ENCODE measurements at regions not wholly inside any gene's neighbourhood (a gene's known extent, or its start where the extent isn't known, plus 50 kb on each side); places are given as distances from the start of the nearest gene placed in this dataset.

- DNase-seq, result no peak
- Histone ChIP-seq H3K27me3 (ENCODE audit: insufficient read depth, low read length) (no peaks in the 10 kb centered on the region), H3K4me2 (ENCODE audit: low read length) (no peak overlapping the region), H4K91ac (ENCODE audit: low read depth, low read length) (no peak overlapping the region), H3K4me3 (ENCODE audit: low read depth, low read length) (peak overlapping the region; percentile 45), H2AFZ (ENCODE audit: insufficient read depth, low read length, poor library complexity) (no peak overlapping the region), H3K27ac (ENCODE audit: low read depth, low read length) (no peak overlapping the region), H2AK5ac (ENCODE audit: low read length) (no peak overlapping the region), H3K4me1 (ENCODE audit: control insufficient read depth in 1 of 2, insufficient read depth in 2 of 2, low read length in 2 of 2) (peaks cover 20 to 29% of the 10 kb centered on the region in 2 experiments), H3K4ac (ENCODE audit: low read depth, low read length) (no peak overlapping the region), H2BK12ac (ENCODE audit: low read length) (no peak overlapping the region), H3K79me1 (ENCODE audit: low read length) (peaks cover 20% of the 10 kb centered on the region), H3K36me3 (ENCODE audit: control insufficient read depth in 1 of 2, insufficient read depth in 2 of 2, low read length in 2 of 2) (no peaks in the 10 kb centered on the region), H3K9ac (ENCODE audit: low read length) (no peak overlapping the region), H4K12ac (ENCODE audit: low read depth, low read length) (no peak overlapping the region), H3K79me2 (ENCODE audit: control insufficient read depth, insufficient read depth, low read length, poor library complexity) (peaks cover 6% of the 10 kb centered on the region), H4K8ac (ENCODE audit: low read depth, low read length) (no peak overlapping the region), H2BK5ac (ENCODE audit: low read depth, low read length, poor library complexity) (no peak overlapping the region), H3K23ac (ENCODE audit: low read length) (no peak overlapping the region), H3K18ac (ENCODE audit: low read length) (no peak overlapping the region), H3K14ac (ENCODE audit: low read length) (no peak overlapping the region), H3K9me3 (ENCODE audit: insufficient read depth, low read depth, low read length) (no peaks in the 10 kb centered on the region), H2BK120ac (ENCODE audit: insufficient read depth, low read length, poor library complexity) (no peak overlapping the region)
- no CpG with 5 or more reads among the region's 6 CpGs for WGBS (ENCODE audit: extremely low coverage, insufficient coverage, insufficient read length)
Measured at GRCh38 chr9:89658931-89659330, 54.1 kb downstream of the GADD45G start.

DNA sequence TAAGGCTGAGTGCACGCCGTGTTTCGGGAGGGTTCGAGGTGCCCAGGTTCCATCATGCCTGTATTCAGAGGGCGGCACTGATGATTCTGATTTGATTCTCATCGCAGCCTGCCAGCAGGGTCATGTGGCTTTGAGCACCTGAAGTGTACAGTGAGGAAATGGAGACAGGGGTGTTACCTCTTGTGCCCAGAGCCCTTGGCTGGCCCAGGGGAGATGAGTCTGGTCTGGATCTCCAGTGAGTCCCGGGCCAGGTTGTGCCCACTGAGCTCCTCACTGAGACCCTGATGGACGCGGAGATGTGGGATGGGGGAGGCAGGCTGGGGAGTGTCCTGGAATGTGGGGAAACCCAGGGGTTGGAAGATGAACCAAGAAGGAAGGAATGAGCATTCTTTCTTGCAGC is 54.7 kb downstream of the GADD45G start:
- Histone ChIP-seq H2BK5ac (ENCODE audit: low read depth, low read length, poor library complexity) (no peak overlapping the region), H3K36me3 (ENCODE audit: control insufficient read depth in 1 of 2, insufficient read depth in 2 of 2, low read length in 2 of 2) (no peaks in the 10 kb centered on the region), H3K79me2 (ENCODE audit: control insufficient read depth, insufficient read depth, low read length, poor library complexity) (peaks cover 6% of the 10 kb centered on the region), H2BK120ac (ENCODE audit: insufficient read depth, low read length, poor library complexity) (no peak overlapping the region), H3K4me1 (ENCODE audit: control insufficient read depth in 1 of 2, insufficient read depth in 2 of 2, low read length in 2 of 2) (peaks cover 23 to 34% of the 10 kb centered on the region in 2 experiments), H3K27ac (ENCODE audit: low read depth, low read length) (no peak overlapping the region), H3K4ac (ENCODE audit: low read depth, low read length) (no peak overlapping the region), H3K9ac (ENCODE audit: low read length) (no peak overlapping the region), H3K9me3 (ENCODE audit: insufficient read depth, low read depth, low read length) (no peaks in the 10 kb centered on the region), H3K14ac (ENCODE audit: low read length) (no peak overlapping the region), H3K4me3 (ENCODE audit: low read depth, low read length) (no peak overlapping the region), H2AFZ (ENCODE audit: insufficient read depth, low read length, poor library complexity) (no peak overlapping the region), H2AK5ac (ENCODE audit: low read length) (no peak overlapping the region), H4K12ac (ENCODE audit: low read depth, low read length) (no peak overlapping the region), H3K27me3 (ENCODE audit: insufficient read depth, low read length) (no peaks in the 10 kb centered on the region), H3K18ac (ENCODE audit: low read length) (no peak overlapping the region), H4K91ac (ENCODE audit: low read depth, low read length) (peak overlapping the region; percentile 22), H3K79me1 (ENCODE audit: low read length) (peaks cover 22% of the 10 kb centered on the region), H3K23ac (ENCODE audit: low read length) (no peak overlapping the region), H2BK12ac (ENCODE audit: low read length) (no peak overlapping the region), H4K8ac (ENCODE audit: low read depth, low read length) (no peak overlapping the region), H3K4me2 (ENCODE audit: low read length) (no peak overlapping the region)
- WGBS (ENCODE audit: extremely low coverage, insufficient coverage, insufficient read length), result no CpG with 5 or more reads among the region's 9 CpGs
- DNase-seq, result no peak

DNA sequence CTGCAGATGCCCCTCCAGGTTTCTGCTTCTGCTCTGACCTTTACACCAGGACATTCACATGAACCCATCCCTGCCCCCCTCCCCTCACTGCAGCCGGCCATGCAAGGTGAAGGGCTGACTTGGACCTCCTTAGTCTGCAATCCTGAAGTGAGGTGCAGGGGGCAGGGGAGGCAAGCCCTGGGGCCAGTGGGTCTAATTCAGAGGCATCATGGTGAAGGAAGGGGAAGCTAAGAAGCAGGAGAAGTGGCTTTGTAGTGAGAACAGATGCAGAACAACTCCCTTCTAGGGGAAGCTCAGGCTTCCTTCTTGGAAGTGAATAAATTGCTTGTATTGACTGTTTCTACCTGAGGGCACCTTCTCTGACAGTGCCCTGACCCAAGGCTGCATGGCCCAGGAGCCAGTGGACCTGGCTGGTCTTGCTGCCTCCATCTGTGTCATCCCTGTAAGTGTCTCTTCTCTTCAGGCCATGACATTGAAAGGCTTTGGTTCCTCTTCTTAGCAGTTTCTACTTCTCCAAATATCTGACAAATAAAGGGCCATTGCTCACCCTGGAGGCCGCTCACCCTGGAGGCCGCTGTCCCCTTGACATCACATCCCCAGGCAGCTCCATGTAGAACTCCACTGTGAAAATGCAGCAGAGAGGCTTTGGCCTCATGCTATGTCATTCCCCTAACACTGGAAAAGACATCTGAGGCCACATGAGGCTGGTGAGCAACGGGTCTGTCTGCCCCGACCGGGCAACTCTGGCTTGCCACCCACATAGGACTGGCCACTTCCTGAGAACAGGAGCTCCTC is 55.3 kb downstream of the GADD45G start:
- Histone ChIP-seq H3K4me3 (ENCODE audit: low read depth, low read length) (no peak overlapping the region), H4K8ac (ENCODE audit: low read depth, low read length) (no peak overlapping the region), H3K79me2 (ENCODE audit: control insufficient read depth, insufficient read depth, low read length, poor library complexity) (peaks cover 6% of the 10 kb centered on the region), H4K12ac (ENCODE audit: low read depth, low read length) (no peak overlapping the region), H3K27ac (ENCODE audit: low read depth, low read length) (no peak overlapping the region), H3K9me3 (ENCODE audit: insufficient read depth, low read depth, low read length) (no peaks in the 10 kb centered on the region), H3K79me1 (ENCODE audit: low read length) (peaks cover 23% of the 10 kb centered on the region), H3K27me3 (ENCODE audit: insufficient read depth, low read length) (no peaks in the 10 kb centered on the region), H3K4me1 (ENCODE audit: control insufficient read depth in 1 of 2, insufficient read depth in 2 of 2, low read length in 2 of 2) (peaks cover 29 to 39% of the 10 kb centered on the region in 2 experiments), H3K23ac (ENCODE audit: low read length) (no peak overlapping the region), H3K9ac (ENCODE audit: low read length) (no peak overlapping the region), H2BK120ac (ENCODE audit: insufficient read depth, low read length, poor library complexity) (peak overlapping the region; percentile 53), H3K18ac (ENCODE audit: low read length) (peak overlapping the region; percentile 35), H4K91ac (ENCODE audit: low read depth, low read length) (peak overlapping the region; percentile 23), H2BK5ac (ENCODE audit: low read depth, low read length, poor library complexity) (no peak overlapping the region), H2BK12ac (ENCODE audit: low read length) (peak overlapping the region; percentile 25), H2AFZ (ENCODE audit: insufficient read depth, low read length, poor library complexity) (no peak overlapping the region), H3K36me3 (ENCODE audit: control insufficient read depth in 1 of 2, insufficient read depth in 2 of 2, low read length in 2 of 2) (no peaks in the 10 kb centered on the region), H3K4me2 (ENCODE audit: low read length) (no peak overlapping the region), H2AK5ac (ENCODE audit: low read length) (peak overlapping the region; percentile 34), H3K14ac (ENCODE audit: low read length) (peak overlapping the region; percentile 5), H3K4ac (ENCODE audit: low read depth, low read length) (no peak overlapping the region)
- DNase-seq, result no peak
- WGBS (ENCODE audit: extremely low coverage, insufficient coverage, insufficient read length), result no CpG with 5 or more reads among the region's 6 CpGs

DNA sequence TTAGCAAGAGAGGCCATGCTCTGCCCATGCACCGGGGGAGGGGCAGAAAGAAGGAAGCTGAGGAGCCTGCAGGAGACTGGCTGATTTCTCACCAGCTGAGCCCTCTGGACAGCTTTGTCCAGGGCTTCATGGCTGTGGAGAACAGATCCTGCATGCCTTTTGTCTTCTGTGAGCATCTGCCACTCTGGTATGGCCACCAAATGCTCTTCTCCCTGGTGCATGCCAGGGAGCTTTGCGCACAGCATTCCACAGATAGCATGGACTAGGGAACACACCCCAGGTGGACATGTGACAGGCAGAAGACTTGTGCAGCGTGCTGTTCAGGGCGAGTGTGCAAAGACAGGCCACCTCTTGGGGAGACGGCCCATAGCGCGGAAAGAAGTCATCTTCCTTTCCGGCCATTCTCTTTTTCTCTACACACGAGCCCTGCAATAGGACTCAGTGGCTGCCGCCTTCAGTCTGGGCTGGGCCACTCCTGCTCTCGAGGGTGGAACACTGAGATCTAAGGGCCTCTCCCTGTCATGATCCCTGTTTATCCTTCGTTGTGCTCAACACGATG is 56.7 kb downstream of the GADD45G start:
- H3K27ac ChIP-seq (ENCODE audit: low read depth, low read length), result peak overlapping the region; percentile 2
- H2AK5ac ChIP-seq (ENCODE audit: low read length), result no peak overlapping the region
- peak; percentile 72 to 80 for DNase-seq
- no peak overlapping the region for H4K12ac ChIP-seq (ENCODE audit: low read depth, low read length)
- H2BK5ac ChIP-seq (ENCODE audit: low read depth, low read length, poor library complexity), result peak overlapping the region; percentile 0
- no peaks in the 10 kb centered on the region for H3K9me3 ChIP-seq (ENCODE audit: insufficient read depth, low read depth, low read length)
- peak overlapping the region; percentile 40 for H4K91ac ChIP-seq (ENCODE audit: low read depth, low read length)
- no peak overlapping the region for H3K9ac ChIP-seq (ENCODE audit: low read length)
- no peaks in the 10 kb centered on the region for H3K36me3 ChIP-seq (ENCODE audit: control insufficient read depth in 1 of 2, insufficient read depth in 2 of 2, low read length in 2 of 2)
- H2BK12ac ChIP-seq (ENCODE audit: low read length), result no peak overlapping the region
- no peak overlapping the region for H3K4ac ChIP-seq (ENCODE audit: low read depth, low read length)
- no peak overlapping the region for H3K18ac ChIP-seq (ENCODE audit: low read length)
- no peak overlapping the region for H3K14ac ChIP-seq (ENCODE audit: low read length)
- H2AFZ ChIP-seq (ENCODE audit: insufficient read depth, low read length, poor library complexity), result no peak overlapping the region
- peaks cover 30 to 44% of the 10 kb centered on the region in 2 experiments for H3K4me1 ChIP-seq (ENCODE audit: control insufficient read depth in 1 of 2, insufficient read depth in 2 of 2, low read length in 2 of 2)
- H3K4me3 ChIP-seq (ENCODE audit: low read depth, low read length), result no peak overlapping the region
- no peak overlapping the region for H3K23ac ChIP-seq (ENCODE audit: low read length)
- H3K79me2 ChIP-seq (ENCODE audit: control insufficient read depth, insufficient read depth, low read length, poor library complexity), result peaks cover 6% of the 10 kb centered on the region
- peaks cover 27% of the 10 kb centered on the region for H3K79me1 ChIP-seq (ENCODE audit: low read length)
- no CpG with 5 or more reads among the region's 13 CpGs for WGBS (ENCODE audit: extremely low coverage, insufficient coverage, insufficient read length)
- H3K27me3 ChIP-seq (ENCODE audit: insufficient read depth, low read length), result no peaks in the 10 kb centered on the region
- H4K8ac ChIP-seq (ENCODE audit: low read depth, low read length), result peak overlapping the region; percentile 8
- H2BK120ac ChIP-seq (ENCODE audit: insufficient read depth, low read length, poor library complexity), result no peak overlapping the region
- no peak overlapping the region for H3K4me2 ChIP-seq (ENCODE audit: low read length)
